ENCODE measurements at regions not wholly inside any gene's neighbourhood (a gene's known extent, or its start where the extent isn't known, plus 50 kb on each side); places are given as distances from the start of the nearest gene placed in this dataset.

DNA sequence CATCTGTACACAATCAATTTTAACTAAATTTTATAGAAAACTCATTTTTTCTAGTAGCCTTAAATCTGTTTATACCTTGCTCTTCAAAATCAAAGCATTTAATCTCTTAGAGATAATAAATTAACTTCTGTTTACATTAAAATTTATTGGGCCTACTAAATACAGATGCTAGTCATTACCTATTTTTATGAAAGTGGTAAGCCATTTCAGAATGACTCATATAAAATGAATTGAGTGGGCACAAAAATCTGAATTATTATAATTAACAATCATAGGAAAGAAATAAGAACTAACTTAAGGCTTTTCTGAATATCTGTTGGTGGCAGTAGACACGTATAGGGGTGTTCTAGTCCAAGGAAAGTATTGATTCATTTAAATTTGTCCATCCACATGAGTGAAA lies 157.9 kb downstream of the KCNJ2 start:
- TF ChIP-seq, protein P1, sequence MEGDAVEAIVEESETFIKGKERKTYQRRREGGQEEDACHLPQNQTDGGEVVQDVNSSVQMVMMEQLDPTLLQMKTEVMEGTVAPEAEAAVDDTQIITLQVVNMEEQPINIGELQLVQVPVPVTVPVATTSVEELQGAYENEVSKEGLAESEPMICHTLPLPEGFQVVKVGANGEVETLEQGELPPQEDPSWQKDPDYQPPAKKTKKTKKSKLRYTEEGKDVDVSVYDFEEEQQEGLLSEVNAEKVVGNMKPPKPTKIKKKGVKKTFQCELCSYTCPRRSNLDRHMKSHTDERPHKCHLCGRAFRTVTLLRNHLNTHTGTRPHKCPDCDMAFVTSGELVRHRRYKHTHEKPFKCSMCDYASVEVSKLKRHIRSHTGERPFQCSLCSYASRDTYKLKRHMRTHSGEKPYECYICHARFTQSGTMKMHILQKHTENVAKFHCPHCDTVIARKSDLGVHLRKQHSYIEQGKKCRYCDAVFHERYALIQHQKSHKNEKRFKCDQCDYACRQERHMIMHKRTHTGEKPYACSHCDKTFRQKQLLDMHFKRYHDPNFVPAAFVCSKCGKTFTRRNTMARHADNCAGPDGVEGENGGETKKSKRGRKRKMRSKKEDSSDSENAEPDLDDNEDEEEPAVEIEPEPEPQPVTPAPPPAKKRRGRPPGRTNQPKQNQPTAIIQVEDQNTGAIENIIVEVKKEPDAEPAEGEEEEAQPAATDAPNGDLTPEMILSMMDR (IDR thresholded peaks at IDR 0.05) = no peak
- TF ChIP-seq EP300 (IDR thresholded peaks at IDR 0.05) (no peak), POLR2AphosphoS5 (IDR thresholded peaks at IDR 0.05) (no peak), POLR2A (IDR thresholded peaks at IDR 0.05; ENCODE audit: low read depth) (no peak)
